ENCODE measurements at regions not wholly inside any gene's neighbourhood (a gene's known extent, or its start where the extent isn't known, plus 50 kb on each side); places are given as distances from the start of the nearest gene placed in this dataset.
A peak's percentile ranks its signal among the peaks of the same experiment; 100 is the strongest.

GRCh38 chr4:36812149-36812548 is 432.4 kb upstream of the NWD2 start:
- no peak for DNase-seq (ENCODE audit: low spot score)

GRCh38 chr4:36815536-36815935 is 429.0 kb upstream of the NWD2 start:
- DNase-seq (ENCODE audit: low spot score), result no peak

- DNase-seq (ENCODE audit: low spot score), result no peak
Measured at GRCh38 chr4:36823199-36823967, 421.2 kb upstream of the NWD2 start.

GRCh38 chr4:36824682-36825081 is 419.9 kb upstream of the NWD2 start:
- no peak for DNase-seq (ENCODE audit: low spot score)

GRCh38 chr4:36835246-36835645 is 409.3 kb upstream of the NWD2 start:
- DNase-seq (ENCODE audit: low spot score), result no peak

- no peak for DNase-seq (ENCODE audit: low spot score)
Measured at GRCh38 chr4:36841583-36842326, 402.8 kb upstream of the NWD2 start.

- DNase-seq (ENCODE audit: low spot score), result no peak
Measured at GRCh38 chr4:36844448-36844847, 400.1 kb upstream of the NWD2 start.

- peak; percentile 57 for DNase-seq (ENCODE audit: low spot score)
Measured at GRCh38 chr4:36852856-36853255, 391.7 kb upstream of the NWD2 start.

- no peak for DNase-seq (ENCODE audit: low spot score)
Measured at GRCh38 chr4:36854554-36854953, 390.0 kb upstream of the NWD2 start.

GRCh38 chr4:36863601-36864000 is 380.9 kb upstream of the NWD2 start:
- peak; percentile 25 for DNase-seq (ENCODE audit: low spot score)

GRCh38 chr4:36870121-36870520 is 374.4 kb upstream of the NWD2 start:
- no peak for DNase-seq (ENCODE audit: low spot score)

- no peak for DNase-seq (ENCODE audit: low spot score)
Measured at GRCh38 chr4:36872679-36873078, 371.9 kb upstream of the NWD2 start.

- no peak for DNase-seq (ENCODE audit: low spot score)
Measured at GRCh38 chr4:36884151-36884550, 360.4 kb upstream of the NWD2 start.

- DNase-seq (ENCODE audit: low spot score), result no peak
Measured at GRCh38 chr4:36891971-36892370, 352.6 kb upstream of the NWD2 start.

- DNase-seq (ENCODE audit: low spot score), result no peak
Measured at GRCh38 chr4:36900446-36900987, 344.0 kb upstream of the NWD2 start.

GRCh38 chr4:36904823-36905222 is 339.7 kb upstream of the NWD2 start:
- DNase-seq (ENCODE audit: low spot score), result no peak

GRCh38 chr4:36914106-36914505 is 330.4 kb upstream of the NWD2 start:
- no peak for DNase-seq (ENCODE audit: low spot score)

GRCh38 chr4:36915717-36916116 is 328.8 kb upstream of the NWD2 start:
- no peak for DNase-seq (ENCODE audit: low spot score)

- no peak for DNase-seq (ENCODE audit: low spot score)
Measured at GRCh38 chr4:36917413-36917812, 327.1 kb upstream of the NWD2 start.

- peak; percentile 88 for DNase-seq (ENCODE audit: low spot score)
Measured at GRCh38 chr4:36919721-36920120, 324.8 kb upstream of the NWD2 start.

GRCh38 chr4:36921476-36922216 is 322.9 kb upstream of the NWD2 start:
- peak; percentile 97 for DNase-seq (ENCODE audit: low spot score)

- no peak for DNase-seq (ENCODE audit: low spot score)
Measured at GRCh38 chr4:36930562-36931111, 313.9 kb upstream of the NWD2 start.

Measured in SK-N-DZ (cell line).